Body of pancreas (tissue), 4 donors: ENCODE measurements at regions not wholly inside any gene's neighbourhood (a gene's known extent, or its start where the extent isn't known, plus 50 kb on each side); places are given as distances from the start of the nearest gene placed in this dataset.

ENCODE experiments used
- ATAC-seq: fragments of 150-250 bp; one replicate; pipeline ENCODE4 v1.9.1; 2016
- DNase-seq, 4 donors: peaks; one replicate each; pipeline ENCODE4 v3.0.0-alpha.2; 2019
- H3K27ac ChIP-seq, 4 donors: fragments of 200-600 bp; sonication (generic); 1 replicate in 3 of 4; 2 replicates in 1 of 4; pipeline versions ENCODE4 v1.5.1 to v1.6.1; 2016 to 2019; ENCODE audit warnings: mild to moderate bottlenecking in 1 of 4, mixed read lengths in 1 of 4, moderate library complexity in 1 of 4
- H3K27me3 ChIP-seq, 2 donors: fragments of 200-600 bp; sonication (generic); one replicate each; pipeline ENCODE4 v1.6.0; 2016; ENCODE audit warnings: mild to moderate bottlenecking in 1 of 2
- H3K36me3 ChIP-seq, 2 donors: fragments of 200-600 bp; sonication (generic); replicated peaks in 1 of 2; 2 replicates each; pipeline ENCODE4 v1.5.1; 2016; ENCODE audit warnings: low read depth in 2 of 2; ENCODE audit not compliant: insufficient read depth in 1 of 2
- H3K4me1 ChIP-seq: fragments of 200-600 bp; sonication (generic); one replicate; pipeline ENCODE4 v1.6.0; 2016
- H3K4me3 ChIP-seq, 2 donors: fragments of 200-600 bp; sonication (generic); 1 replicate in 1 of 2; 2 replicates in 1 of 2; pipeline ENCODE4 v1.5.1; 2016 to 2019
- H3K9me3 ChIP-seq, 3 donors: fragments of 200-600 bp; sonication (generic); 1 replicate in 2 of 3; 2 replicates in 1 of 3; pipeline ENCODE4 v1.5.1; 2016
- POLR2A ChIP-seq, 3 donors: fragments of 450-650 bp; IDR thresholded peaks; one replicate each; pipeline ENCODE4 v1.6.1; 2016; ENCODE audit warnings: antibody characterized with exemption in 3 of 3, mild to moderate bottlenecking in 2 of 3
- WGBS, 2 donors: methylation state at CpG; one replicate each; pipeline ENCODE4 v1.1.5; 2017; 5-methylcytosine and 5-hydroxymethylcytosine counted together
- intact Hi-C: fragments of 100-400 bp; cut with DNase I; formaldehyde crosslinking; loops from one replicate; pipeline ENCODE4 v1.15.1; 2023
- TF ChIP-seq, protein P1 (sequence below), 7 experiments: fragments of 450-650 bp in 4 of 7; fragments of 200-600 bp in 3 of 7; sonication (generic) in 3 of 7; IDR thresholded peaks; one replicate each; pipeline ENCODE4 v1.5.1; 2016 to 2019; ENCODE audit warnings: antibody characterized with exemption in 7 of 7

DNA sequence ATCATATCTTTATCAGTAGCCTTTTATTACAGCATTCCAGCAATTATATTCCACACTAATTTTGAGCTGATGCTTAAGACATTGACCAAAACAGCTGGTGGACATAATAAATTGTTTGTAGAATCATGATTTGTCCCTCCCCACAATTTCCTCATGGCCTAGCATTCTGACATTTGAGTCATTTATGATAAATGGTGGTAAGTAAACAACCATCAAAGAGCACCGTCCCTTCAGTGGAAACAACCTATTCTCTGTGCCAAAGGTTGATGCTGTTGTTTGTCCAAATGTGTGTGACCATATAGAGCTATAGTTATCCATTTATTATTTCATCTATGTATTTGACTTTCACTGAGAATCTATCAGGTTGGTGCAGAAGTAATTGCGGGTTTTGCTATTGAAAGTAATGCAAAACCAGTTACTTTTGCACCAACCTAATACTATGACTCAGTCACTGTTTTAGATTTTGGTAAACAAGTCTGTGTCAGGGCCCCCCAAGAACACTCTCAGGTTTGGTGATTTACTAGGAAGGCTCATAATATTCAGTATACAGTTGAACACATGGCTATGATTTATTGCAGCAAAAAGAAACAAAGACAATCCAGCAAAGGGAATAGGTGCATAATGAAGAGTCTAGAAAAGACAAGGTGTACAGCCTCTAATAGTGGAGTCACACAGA, 608.7 kb upstream of the REG3G start:
- TF ChIP-seq, protein P1, sequence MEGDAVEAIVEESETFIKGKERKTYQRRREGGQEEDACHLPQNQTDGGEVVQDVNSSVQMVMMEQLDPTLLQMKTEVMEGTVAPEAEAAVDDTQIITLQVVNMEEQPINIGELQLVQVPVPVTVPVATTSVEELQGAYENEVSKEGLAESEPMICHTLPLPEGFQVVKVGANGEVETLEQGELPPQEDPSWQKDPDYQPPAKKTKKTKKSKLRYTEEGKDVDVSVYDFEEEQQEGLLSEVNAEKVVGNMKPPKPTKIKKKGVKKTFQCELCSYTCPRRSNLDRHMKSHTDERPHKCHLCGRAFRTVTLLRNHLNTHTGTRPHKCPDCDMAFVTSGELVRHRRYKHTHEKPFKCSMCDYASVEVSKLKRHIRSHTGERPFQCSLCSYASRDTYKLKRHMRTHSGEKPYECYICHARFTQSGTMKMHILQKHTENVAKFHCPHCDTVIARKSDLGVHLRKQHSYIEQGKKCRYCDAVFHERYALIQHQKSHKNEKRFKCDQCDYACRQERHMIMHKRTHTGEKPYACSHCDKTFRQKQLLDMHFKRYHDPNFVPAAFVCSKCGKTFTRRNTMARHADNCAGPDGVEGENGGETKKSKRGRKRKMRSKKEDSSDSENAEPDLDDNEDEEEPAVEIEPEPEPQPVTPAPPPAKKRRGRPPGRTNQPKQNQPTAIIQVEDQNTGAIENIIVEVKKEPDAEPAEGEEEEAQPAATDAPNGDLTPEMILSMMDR (IDR thresholded peaks at IDR 0.05), result no peak
- TF ChIP-seq POLR2A (IDR thresholded peaks at IDR 0.05), result no peak
- H3K36me3 ChIP-seq, result no peaks in the 10 kb centered on the region
- intact Hi-C loops, result no loop called here
- ATAC-seq (no peak), DNase-seq (no peak)
- no peaks in the 10 kb centered on the region for H3K27me3 ChIP-seq
- no peaks in the 10 kb centered on the region for H3K9me3 ChIP-seq
- no peak overlapping the region for H3K4me3 ChIP-seq
- no peak overlapping the region for H3K27ac ChIP-seq
- no peaks in the 10 kb centered on the region for H3K4me1 ChIP-seq
- 38 to 40% methylated on average over 2 of the region's 2 CpGs for WGBS, 2 donors

GRCh38 chr2:78417355-78417754, 608.1 kb upstream of the REG3G start:
- intact Hi-C loops, result no loop called here
- Histone ChIP-seq H3K4me3 (no peak overlapping the region), H3K4me1 (no peaks in the 10 kb centered on the region), H3K27me3 (no peaks in the 10 kb centered on the region), H3K36me3 (no peaks in the 10 kb centered on the region), H3K9me3 (no peaks in the 10 kb centered on the region), H3K27ac (no peak overlapping the region)
- no peak for ATAC-seq
- DNase-seq, result no peak
- 32 to 42% methylated on average over 2 of the region's 2 CpGs for WGBS, 2 donors
- no peak for TF ChIP-seq POLR2A (IDR thresholded peaks at IDR 0.05)
- TF ChIP-seq, protein P1 (IDR thresholded peaks at IDR 0.05), result no peak

DNA sequence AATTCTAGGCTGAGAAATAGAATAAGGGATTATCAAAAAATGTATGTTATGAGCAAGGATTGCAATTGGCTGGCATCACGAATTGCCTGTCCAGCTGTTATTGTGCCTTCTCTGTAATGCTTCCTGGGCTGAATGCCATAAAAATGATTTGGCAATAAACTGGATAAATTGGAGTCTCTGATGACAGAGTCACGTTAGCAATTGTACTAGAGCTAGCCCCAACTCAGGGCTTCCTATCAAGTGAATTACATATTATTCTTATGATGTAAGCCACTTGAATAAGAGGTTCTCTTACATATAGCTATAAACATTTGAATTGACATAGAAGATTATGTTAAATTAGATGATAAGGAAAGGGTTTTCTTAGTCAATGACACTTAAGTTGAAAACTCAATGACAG, 607.5 kb upstream of the REG3G start:
- no peaks in the 10 kb centered on the region for H3K9me3 ChIP-seq
- DNase-seq, result no peak
- WGBS, 2 donors, result 7 to 16% methylated on average over 2 of the region's 2 CpGs
- H3K27me3 ChIP-seq, result no peaks in the 10 kb centered on the region
- TF ChIP-seq, protein P1 (IDR thresholded peaks at IDR 0.05), result no peak
- TF ChIP-seq POLR2A (IDR thresholded peaks at IDR 0.05), result no peak
- intact Hi-C loops, result no loop called here
- H3K4me1 ChIP-seq, result no peaks in the 10 kb centered on the region
- no peak for ATAC-seq
- no peak overlapping the region for H3K4me3 ChIP-seq
- no peak overlapping the region for H3K27ac ChIP-seq
- H3K36me3 ChIP-seq, result no peaks in the 10 kb centered on the region

- H3K27me3 ChIP-seq, result no peaks in the 10 kb centered on the region
- TF ChIP-seq POLR2A (IDR thresholded peaks at IDR 0.05), result no peak
- H3K36me3 ChIP-seq, result no peaks in the 10 kb centered on the region
- WGBS, 2 donors, result 80 to 90% methylated on average over 1 of the region's 1 CpG
- no peak overlapping the region for H3K4me3 ChIP-seq
- intact Hi-C loops, result no loop called here
- no peaks in the 10 kb centered on the region for H3K4me1 ChIP-seq
- H3K9me3 ChIP-seq, result no peaks in the 10 kb centered on the region
- ATAC-seq (no peak), DNase-seq (no peak)
- H3K27ac ChIP-seq, result no peak overlapping the region
These were observed 605.4 kb upstream of the REG3G start for GRCh38 chr2:78420132-78420531.

DNA sequence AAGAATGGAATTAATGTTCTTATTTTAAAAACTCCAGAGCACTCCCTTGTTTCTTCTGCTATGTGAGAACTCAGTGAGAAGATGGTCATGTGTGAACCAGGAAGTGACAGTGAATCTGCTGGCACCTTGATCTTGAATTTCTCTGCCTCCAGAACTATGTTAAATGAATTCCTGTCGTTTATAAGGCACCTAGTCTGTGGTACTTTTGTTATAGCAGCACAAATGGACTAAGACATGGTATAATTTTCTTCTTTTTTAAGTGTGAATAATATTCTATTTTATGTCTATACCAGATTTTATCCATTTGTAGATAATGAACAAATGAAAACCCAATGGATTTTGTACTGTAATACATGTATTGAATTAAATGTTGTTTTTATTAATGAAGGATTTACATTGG, 601.9 kb upstream of the REG3G start:
- no peak for ATAC-seq
- TF ChIP-seq POLR2A (IDR thresholded peaks at IDR 0.05), result no peak
- TF ChIP-seq, protein P1 (IDR thresholded peaks at IDR 0.05), result no peak
- Histone ChIP-seq H3K4me1 (no peaks in the 10 kb centered on the region), H3K9me3 (no peaks in the 10 kb centered on the region), H3K36me3 (no peaks in the 10 kb centered on the region), H3K27me3 (no peaks in the 10 kb centered on the region), H3K27ac (no peak overlapping the region), H3K4me3 (no peak overlapping the region)
- intact Hi-C loops, result no loop called here
- 35 to 38% methylated on average over 1 of the region's 1 CpG for WGBS, 2 donors
- no peak for DNase-seq
